NCI-H2227 (cell line): ENCODE measurements at regions not wholly inside any gene's neighbourhood (a gene's known extent, or its start where the extent isn't known, plus 50 kb on each side); places are given as distances from the start of the nearest gene placed in this dataset.
"Not testable (repeated sequence)": the region's sequence is repeated elsewhere in the genome, so short reads cannot be mapped to it uniquely, and the experiment has no call there.

Experiments
- DNase-seq: peaks from one replicate; lab custom pipeline; 2025; ENCODE audit not compliant: unreplicated experiment; lab: John Stamatoyannopoulos, UW

GRCh38 chr2:111492995-111493719 is 372.4 kb downstream of the BCL2L11 start:
- DNase-seq: not testable (repeated sequence)

- DNase-seq: not testable (repeated sequence)
Observed at GRCh38 chr2:111493720-111494078, 373.0 kb downstream of the BCL2L11 start.

GRCh38 chr2:111494288-111494980 is 373.7 kb downstream of the BCL2L11 start:
- DNase-seq: not testable (repeated sequence)

GRCh38 chr2:111494981-111495315 is 374.2 kb downstream of the BCL2L11 start:
- not testable (repeated sequence) for DNase-seq

GRCh38 chr2:111495636-111496035 is 374.9 kb downstream of the BCL2L11 start:
- DNase-seq: not testable (repeated sequence)

GRCh38 chr2:111496176-111496575 is 375.5 kb downstream of the BCL2L11 start:
- DNase-seq: not testable (repeated sequence)

GRCh38 chr2:111496860-111497259 is 376.1 kb downstream of the BCL2L11 start:
- not testable (repeated sequence) for DNase-seq

GRCh38 chr2:111497270-111497669 is 376.6 kb downstream of the BCL2L11 start:
- DNase-seq: not testable (repeated sequence)

GRCh38 chr2:111500536-111501062 is 379.9 kb downstream of the BCL2L11 start:
- not testable (repeated sequence) for DNase-seq

GRCh38 chr2:111503844-111504570 is 380.0 kb downstream of the ANAPC1 start:
- DNase-seq: not testable (repeated sequence)

- not testable (repeated sequence) for DNase-seq
Observed at GRCh38 chr2:111504571-111504942, 379.4 kb downstream of the ANAPC1 start.

GRCh38 chr2:111505267-111505666 is 378.7 kb downstream of the ANAPC1 start:
- DNase-seq: not testable (repeated sequence)

GRCh38 chr2:111506936-111507335 is 377.1 kb downstream of the ANAPC1 start:
- DNase-seq: not testable (repeated sequence)

- DNase-seq: not testable (repeated sequence)
Observed at GRCh38 chr2:111509225-111509869, 374.6 kb downstream of the ANAPC1 start.

GRCh38 chr2:111510384-111510783 is 373.6 kb downstream of the ANAPC1 start:
- DNase-seq: not testable (repeated sequence)

- not testable (repeated sequence) for DNase-seq
Observed at GRCh38 chr2:111511062-111511461, 372.9 kb downstream of the ANAPC1 start.

- not testable (repeated sequence) for DNase-seq
Observed at GRCh38 chr2:111512378-111512777, 371.6 kb downstream of the ANAPC1 start.

- not testable (repeated sequence) for DNase-seq
Observed at GRCh38 chr2:111514138-111514537, 369.9 kb downstream of the ANAPC1 start.

- not testable (repeated sequence) for DNase-seq
Observed at GRCh38 chr2:111517050-111517720, 366.8 kb downstream of the ANAPC1 start.

GRCh38 chr2:111517721-111518053 is 366.3 kb downstream of the ANAPC1 start:
- DNase-seq: not testable (repeated sequence)

- DNase-seq: no peak
Observed at GRCh38 chr2:111519071-111519470, 364.9 kb downstream of the ANAPC1 start.
